Dermis microvascular lymphatic vessel endothelial cell (primary cell): ENCODE measurements at regions not wholly inside any gene's neighbourhood (a gene's known extent, or its start where the extent isn't known, plus 50 kb on each side); places are given as distances from the start of the nearest gene placed in this dataset.

Experiments used
- DNase-seq, 2 donors: peaks; one replicate each; pipeline versions ENCODE4 v3.0.0 to v3.0.0-alpha.2; 2010; ENCODE audit warnings: low read depth in 2 of 2

GRCh38 chr6:14455427-14455826, 337.9 kb downstream of the CD83 start:
- no peak for DNase-seq

- DNase-seq: no peak
Measured at GRCh38 chr6:14455876-14456648, 338.5 kb downstream of the CD83 start.

DNA sequence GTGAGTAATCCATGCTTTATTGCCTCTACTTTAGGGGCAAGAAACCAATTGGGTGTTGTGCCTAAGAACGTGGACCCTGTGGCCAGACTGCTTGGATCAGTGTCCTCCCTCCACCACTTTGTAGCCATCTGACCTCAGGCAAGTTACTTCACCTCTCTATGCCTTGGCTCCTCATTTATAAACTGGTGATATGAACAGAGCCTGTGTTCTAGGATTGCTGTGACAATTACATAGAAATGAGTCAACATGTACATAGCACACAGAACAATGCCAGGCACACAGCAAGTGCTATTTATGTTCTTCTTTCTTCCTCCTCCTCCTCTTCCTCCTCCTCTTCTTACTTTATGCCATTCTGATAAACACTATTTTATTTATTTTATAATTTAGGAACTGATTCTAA, 339.4 kb downstream of the CD83 start:
- no peak for DNase-seq

GRCh38 chr6:14458669-14459266, 341.2 kb downstream of the CD83 start:
- no peak for DNase-seq

- no peak for DNase-seq
Measured at GRCh38 chr6:14459315-14459714, 341.7 kb downstream of the CD83 start.

- no peak for DNase-seq
Measured at GRCh38 chr6:14460556-14460955, 343.0 kb downstream of the CD83 start.

DNA sequence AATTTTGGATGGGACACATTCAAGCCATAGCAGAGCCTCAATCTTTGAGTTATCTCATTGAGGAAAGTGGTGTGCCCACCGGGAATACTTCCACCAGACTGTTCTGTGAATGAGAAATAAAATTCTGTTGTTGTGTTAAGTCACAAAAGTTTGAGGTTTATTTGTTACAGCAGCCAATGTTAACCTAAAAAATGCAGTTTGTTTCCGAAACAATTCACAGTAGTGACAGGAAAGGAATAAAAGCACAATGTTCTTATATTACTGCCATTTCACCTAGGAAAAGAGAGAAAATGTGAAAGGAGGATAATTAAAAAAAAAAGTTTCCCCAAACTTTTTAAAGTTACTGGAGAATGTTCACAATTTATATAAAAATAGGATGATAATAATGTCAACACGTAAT, 344.6 kb downstream of the CD83 start:
- no peak for DNase-seq

- DNase-seq: no peak
Measured at GRCh38 chr6:14462566-14462965, 345.0 kb downstream of the CD83 start.

DNA sequence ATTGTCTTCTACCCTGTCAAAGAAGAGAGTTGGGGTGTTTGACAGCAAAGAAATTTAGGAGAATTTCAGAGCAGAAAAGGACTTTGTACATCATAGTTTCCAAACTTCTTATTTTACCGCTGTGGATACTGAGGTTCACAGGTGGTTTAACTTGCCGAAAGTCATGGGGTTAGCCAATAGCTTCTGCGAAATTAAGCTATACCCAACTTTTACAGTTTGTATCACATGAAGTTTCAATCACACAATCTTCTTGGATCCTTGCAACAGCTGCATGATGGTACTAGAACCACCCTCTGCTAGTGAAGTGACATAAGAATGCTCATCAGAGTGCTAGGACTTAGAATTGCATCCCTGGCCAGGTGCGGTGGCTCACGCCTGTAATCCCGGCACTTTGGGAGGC, 345.5 kb downstream of the CD83 start:
- no peak for DNase-seq

- DNase-seq: no peak
Measured at GRCh38 chr6:14464055-14464454, 346.5 kb downstream of the CD83 start.

- no peak for DNase-seq
Measured at GRCh38 chr6:14464716-14465115, 347.1 kb downstream of the CD83 start.

GRCh38 chr6:14466278-14466677, 348.7 kb downstream of the CD83 start:
- no peak for DNase-seq

DNA sequence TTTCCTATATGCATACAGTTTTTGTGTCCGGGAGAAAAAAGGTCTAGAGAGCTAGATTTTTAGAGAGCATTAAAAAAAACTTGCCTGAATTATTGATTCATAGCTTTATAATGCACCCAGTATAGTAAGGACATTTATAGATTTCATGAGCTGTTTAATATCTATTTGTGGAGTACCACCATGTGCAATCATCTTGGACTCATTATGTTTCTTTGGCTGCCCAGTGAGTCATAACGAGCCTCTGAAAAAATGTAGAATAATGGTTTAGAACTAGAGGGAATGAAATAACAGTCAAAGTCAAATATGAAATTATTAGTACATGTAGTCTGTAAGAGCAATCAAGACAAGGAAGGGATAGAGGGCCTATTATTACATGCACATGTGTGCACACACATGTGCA, 350.0 kb downstream of the CD83 start:
- DNase-seq: no peak

GRCh38 chr6:14468647-14469321, 351.2 kb downstream of the CD83 start:
- DNase-seq: no peak

- DNase-seq: no peak
Measured at GRCh38 chr6:14470101-14470500, 352.5 kb downstream of the CD83 start.

GRCh38 chr6:14470671-14471070, 353.1 kb downstream of the CD83 start:
- DNase-seq: no peak

GRCh38 chr6:14472255-14472985, 354.8 kb downstream of the CD83 start:
- DNase-seq: no peak

GRCh38 chr6:14472986-14473337, 355.4 kb downstream of the CD83 start:
- no peak for DNase-seq

DNA sequence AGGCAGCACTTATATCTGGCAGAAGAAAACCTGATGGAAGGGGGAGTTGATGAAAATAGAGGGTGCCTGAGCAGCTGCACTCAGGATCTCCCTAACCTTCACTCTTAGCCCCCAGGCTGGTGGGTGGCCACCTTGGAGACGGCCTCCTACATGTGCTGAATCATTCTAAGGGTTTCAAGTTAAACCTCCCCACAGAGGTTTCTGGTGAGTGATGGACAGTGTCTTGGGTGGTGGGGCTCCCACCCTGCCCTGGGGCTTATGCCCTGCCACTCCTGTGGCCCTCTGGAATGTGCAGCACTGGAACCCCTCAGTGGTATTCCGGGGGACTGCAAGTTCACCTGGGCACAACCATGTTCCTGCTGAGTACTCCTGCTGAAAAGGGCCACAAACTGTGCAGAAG, 357.2 kb downstream of the CD83 start:
- no peak for DNase-seq

- DNase-seq: no peak
Measured at GRCh38 chr6:14475306-14475705, 357.7 kb downstream of the CD83 start.

- DNase-seq: no peak
Measured at GRCh38 chr6:14476793-14477531, 359.4 kb downstream of the CD83 start.

DNA sequence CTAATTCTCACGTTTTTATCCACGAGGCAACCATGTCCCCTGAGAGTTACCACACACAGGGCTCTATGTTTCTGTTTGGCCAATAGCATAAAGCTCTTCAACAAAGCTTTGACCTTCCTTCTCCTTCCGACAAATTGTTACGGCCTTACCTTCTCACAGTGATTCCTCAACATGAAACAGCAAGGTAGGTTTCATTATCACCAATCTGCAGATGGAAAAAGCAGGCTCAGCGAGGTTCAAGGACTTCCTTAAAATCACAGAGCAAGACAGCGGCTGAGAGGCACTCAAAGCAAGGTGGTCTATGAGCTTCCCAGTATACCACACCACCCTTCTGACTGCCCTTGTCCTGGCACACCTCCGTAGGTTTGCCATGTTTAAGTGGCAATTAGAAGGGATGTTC, 360.0 kb downstream of the CD83 start:
- no peak for DNase-seq
